HG02970 (cell line): ENCODE measurements at regions not wholly inside any gene's neighbourhood (a gene's known extent, or its start where the extent isn't known, plus 50 kb on each side); places are given as distances from the start of the nearest gene placed in this dataset.

Experiments
- ATAC-seq: cut with Tn5 transposase; IDR thresholded peaks from one replicate; pipeline ENCODE4 v1.9.1; 2021; ENCODE audit warnings: mild to moderate bottlenecking, moderate library complexity, moderate number of reproducible peaks; ENCODE audit not compliant: unreplicated experiment, low FRiP score

- no peak for ATAC-seq
Observed at GRCh38 chr3:72144773-72145505, 360.0 kb upstream of the PROK2 start.

DNA sequence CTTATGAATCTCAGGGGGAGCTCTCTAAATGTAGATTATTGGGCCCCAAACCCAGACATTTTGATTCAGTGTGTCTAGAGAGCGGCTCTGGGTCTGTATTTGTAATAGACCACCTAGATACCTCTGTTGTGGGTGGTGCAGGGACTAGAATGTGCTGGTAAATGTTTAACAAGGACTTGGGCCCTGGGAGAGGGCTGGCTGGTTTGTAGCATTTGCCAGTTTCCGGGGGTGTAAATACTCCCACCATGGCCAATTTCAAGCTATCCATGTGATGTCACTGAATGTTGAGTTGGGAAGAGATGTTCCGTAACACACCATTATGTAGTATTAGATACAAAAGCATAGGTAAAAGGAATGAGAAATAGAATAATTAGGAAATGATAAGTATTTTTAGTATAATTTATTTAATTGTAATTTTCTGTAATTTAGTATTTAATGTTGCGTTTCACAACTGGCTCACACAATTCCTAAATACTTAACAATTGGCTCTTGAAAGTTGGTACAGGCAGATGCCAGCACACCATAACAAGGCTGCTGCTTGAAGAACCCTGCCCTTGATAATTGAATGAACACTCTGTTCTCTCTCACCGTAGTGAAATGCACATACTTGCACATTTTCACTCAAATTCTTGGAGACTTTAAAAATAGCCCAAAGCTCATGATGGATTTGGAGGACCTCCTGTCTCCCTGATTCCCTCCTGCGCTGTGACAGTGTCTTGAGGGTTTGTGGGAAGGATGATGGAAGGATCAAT is 359.2 kb upstream of the PROK2 start:
- ATAC-seq: no peak

DNA sequence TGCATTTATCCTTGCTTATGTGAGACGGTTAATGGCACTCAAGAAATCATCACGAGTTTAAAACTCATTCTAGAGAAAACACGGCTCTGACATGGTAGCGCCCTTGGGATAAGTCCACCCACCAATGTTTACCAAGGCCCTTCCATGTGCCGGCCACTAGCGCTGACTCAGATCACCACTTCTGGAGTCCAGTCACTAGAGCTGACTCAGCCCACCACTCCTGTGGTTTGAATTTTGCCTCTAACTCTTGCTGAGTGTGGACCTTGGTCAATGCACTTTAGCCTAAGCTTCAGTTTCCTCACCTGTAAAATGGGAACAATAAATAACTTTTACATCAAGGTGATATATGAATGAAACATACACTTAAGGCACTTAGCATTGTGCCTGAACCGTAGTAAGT is 358.4 kb upstream of the PROK2 start:
- no peak for ATAC-seq

DNA sequence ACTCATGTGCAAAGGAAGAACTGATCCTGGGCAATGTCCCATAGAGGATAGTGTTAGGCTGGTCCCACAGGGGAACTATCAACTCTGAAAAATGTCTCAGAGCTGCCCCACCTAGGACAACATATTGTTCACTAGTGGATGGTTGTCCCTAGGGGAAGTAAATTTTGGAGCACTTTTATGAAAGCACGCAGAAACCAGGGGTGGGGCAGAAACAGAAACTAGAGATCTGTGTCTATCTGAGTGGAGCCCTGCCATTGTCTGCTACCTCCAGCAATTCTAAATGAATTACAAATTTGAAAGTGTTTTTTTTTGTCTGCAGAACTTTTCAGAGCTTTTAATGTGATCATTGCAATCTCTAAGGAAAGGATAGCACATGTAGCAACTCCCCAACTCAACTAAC is 357.1 kb upstream of the PROK2 start:
- no peak for ATAC-seq

GRCh38 chr3:72141264-72141663 is 356.3 kb upstream of the PROK2 start:
- ATAC-seq: no peak

DNA sequence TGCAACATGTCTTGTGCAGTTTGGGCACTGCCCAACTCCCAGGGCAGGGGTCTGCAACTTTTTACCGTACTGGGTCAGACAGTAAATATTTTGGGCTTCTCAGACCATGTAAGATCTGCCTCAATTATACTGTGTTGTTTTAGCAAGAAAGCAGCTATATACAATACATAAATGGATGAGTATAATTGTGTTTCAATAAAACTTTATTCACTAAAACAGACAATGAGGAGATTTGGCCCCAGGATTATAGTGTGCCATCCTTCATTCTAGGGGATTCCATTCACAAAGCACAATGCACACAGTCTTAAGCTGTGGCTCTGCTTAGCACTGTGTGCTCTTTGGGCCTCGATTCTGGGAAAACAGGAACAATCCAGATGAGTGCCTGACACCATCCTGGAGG is 354.4 kb upstream of the PROK2 start:
- no peak for ATAC-seq

DNA sequence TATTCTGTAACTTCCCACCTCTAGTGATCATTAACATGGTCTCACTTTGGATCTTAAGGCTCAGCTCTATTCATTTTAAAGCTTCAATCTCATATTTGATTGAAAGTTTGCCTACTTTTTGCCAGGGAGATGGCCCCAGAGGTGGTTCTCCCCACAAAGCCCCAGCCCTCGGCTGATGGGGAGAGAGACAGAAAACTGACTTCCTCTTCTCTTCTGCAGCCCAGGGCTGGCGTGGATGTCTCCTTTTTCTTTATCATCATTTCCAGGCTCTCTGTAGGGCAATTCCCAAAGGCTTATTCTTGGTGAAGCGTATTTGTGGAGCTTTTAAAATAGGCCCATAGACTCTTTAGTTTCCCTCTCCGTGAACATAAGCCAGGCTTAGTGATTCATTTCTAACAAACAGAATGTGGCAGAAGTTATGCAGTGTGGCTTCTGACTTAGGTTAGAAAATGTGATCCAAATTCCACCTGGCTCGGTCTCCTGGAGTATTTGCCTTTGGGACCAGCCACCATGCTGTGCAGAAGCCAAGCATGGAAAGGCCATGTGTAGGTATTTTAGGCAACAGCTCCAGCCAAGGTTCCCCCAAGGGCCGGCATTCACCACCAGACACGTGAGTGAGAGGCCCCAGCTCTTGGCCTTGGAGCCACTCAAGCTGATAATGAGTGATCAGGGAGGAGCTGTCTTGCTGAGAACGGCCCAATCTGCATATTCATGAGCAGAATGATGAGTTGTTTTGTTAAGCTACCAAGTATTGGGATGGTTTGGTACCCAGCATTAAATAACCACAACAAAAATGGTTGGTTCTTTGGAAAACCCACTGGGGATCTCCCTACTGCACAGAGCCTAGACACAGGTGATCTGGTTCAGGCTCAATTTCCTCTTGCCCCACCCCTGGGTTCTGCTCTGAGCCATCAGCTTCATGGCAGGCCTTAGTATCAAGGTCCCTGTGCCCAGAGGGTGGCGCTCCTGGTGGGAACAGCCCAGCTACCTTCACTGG is 353.2 kb upstream of the PROK2 start:
- no peak for ATAC-seq

DNA sequence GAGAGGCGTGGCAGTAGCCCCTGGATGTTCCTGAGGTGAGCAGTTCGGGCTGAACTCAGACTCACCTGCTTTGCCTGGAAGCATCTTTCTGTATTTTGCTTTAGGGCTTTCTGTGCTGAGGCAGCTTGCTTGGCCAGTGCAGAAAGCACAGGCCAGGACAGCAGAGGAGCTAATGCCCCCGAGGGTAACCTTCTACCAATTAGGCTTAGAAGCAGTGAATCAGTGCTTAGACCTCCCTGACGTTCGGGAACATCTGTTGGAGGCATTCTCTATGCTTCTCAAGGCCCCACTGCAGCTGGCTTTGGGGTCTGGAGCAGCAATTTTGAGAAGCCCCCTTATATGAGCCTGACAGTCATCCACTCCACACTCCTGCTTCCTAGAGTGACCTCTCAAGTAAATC is 350.7 kb upstream of the PROK2 start:
- no peak for ATAC-seq

GRCh38 chr3:72134989-72135451 is 350.1 kb upstream of the PROK2 start:
- ATAC-seq: no peak

DNA sequence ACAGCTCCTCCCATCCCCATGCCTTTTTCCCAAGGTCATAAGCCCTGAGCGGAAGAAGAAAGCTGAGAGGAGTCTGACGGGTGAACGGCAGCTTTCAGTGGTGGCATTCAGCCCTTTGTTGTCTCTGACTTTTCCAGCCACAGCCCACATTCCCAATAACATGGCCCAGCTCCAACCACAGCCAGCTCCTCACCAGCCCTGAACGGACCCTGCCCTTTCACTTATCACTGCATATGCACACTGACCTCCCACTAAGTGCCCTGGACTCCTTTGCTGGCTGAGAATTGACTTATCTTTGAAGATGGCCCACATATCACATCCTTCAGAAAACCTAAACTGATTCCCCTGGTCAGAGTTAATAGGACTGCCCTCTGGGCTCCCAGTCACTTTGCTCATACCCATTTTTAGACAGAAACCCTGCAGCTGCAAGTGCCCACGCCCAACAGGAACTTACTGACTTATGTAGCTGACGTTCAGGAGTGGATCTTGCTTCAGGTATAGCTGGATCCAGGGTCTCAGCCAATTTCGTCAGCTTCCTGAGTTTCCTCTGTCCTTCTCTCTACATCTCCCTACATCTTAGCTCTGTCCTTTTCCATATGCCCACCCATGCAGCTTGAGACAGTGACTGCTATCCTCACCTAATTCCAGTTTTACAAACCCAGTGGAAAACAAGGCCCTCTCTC is 348.5 kb upstream of the PROK2 start:
- no peak for ATAC-seq

DNA sequence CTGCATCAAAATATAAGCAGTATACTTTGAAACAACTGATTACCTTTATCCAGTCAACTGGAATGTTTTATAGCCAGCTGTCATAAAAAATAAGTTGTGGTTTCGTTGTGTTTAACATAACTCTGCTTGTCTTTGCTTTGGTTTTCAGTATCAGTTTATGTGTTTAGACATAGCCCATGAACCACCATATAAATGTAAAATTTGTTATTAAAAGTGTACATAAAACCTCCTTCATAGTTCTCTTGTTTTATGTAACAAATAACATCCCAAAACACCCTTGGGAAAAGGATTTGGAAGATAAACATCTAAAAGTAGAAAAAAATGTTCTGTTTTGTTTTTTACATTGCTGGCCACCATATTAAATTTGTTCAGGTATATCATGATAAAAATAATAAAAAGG is 347.0 kb upstream of the PROK2 start:
- no peak for ATAC-seq

DNA sequence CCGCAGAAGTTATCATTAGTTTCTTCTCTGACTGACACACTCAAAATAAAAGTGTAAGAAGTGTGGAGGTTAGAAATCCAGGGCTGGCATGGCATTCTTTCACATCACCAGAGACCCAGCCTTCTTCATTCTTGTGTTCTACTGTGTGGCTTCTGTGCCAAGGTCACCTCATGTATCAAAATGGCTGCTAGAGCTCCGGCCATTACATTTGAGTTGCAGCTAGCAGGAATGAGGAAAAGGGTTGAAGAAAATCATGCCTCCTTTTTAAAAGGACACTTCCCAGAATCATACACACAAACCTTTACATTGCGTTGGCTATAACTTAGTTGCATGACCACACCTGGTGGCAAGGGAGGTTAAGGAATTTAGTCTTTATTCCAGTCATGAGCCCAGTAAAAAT is 345.6 kb upstream of the PROK2 start:
- ATAC-seq: no peak

- no peak for ATAC-seq
Observed at GRCh38 chr3:72129501-72130094, 344.6 kb upstream of the PROK2 start.

DNA sequence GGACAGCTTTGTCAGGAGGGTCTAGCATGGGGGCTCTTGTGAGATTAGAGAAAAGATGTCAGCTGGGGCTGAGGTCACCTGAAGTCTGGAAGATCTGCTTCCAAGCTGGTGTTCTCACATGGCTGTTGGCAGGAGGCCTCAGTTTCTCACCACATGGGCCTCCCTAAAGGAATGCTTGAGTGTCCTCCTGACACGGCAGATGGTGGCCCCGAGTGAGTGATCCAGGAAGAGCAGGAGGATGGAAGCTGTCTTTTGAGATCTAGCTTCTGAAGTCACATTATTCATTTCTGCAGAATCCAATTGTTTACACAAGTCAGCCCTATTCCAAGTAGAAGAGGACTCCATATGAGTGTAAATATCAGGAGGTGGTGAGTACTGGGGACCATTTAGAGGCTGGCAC is 344.0 kb upstream of the PROK2 start:
- no peak for ATAC-seq

DNA sequence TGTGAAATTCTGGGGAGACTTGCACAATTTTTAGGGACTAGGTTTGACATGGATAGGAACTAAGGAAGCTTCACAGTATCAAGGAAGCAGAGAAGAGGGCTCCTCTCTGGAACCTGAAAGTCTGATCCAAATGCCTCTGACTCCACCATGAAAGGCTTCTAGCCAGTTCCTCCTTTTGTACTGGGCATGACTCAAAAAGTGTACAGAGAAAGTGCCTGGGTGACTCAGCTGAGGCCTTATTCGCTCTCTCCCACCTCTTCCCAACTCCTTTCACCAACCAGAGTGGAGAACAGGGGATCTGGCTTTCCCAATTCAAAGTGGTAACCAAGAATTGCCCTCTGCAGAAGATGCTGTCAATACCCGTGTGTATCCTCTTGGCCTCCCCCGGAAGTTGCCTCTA is 342.9 kb upstream of the PROK2 start:
- no peak for ATAC-seq

- no peak for ATAC-seq
Observed at GRCh38 chr3:72127224-72127612, 342.3 kb upstream of the PROK2 start.

DNA sequence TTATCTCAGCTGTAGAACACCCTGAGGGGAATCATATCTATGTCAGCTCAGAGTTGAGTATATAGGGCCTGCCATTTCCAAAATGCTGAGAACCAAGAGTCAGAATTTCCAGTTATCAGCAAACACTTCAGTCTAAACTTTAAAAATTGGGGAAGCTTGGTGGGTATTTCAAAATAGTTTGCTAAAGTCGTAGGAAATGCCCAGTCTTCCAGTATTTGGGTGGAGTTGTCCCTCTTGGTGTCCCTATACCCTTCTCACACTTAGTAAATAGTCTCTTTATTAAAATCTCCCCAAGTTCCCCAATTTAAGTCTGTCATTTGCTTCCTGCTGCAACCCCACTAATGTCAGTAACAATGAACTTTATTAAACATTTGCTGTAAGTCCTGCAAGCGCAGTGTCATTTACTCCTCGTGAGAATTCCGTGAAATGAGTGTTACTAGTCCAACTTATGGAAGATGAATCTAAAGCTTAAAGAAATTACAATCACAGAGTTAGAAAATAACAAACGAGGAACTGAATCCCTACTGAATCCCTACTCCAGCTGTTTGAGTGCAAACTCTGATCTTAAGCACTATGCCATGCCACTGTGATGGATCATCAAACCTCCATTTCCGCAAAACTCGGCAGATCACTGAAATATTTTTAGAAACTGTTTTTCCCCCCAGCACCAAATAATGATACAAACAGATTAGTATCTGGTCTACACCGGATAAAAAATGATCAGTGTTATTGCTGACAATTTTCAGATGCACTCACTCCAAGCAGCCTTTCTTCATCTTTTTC is 341.7 kb upstream of the PROK2 start:
- ATAC-seq: no peak

GRCh38 chr3:72123908-72124441 is 339.0 kb upstream of the PROK2 start:
- no peak for ATAC-seq
